ENCODE measurements at regions not wholly inside any gene's neighbourhood (a gene's known extent, or its start where the extent isn't known, plus 50 kb on each side); places are given as distances from the start of the nearest gene placed in this dataset.
"Not testable (repeated sequence)": the region's sequence is repeated elsewhere in the genome, so short reads cannot be mapped to it uniquely, and the experiment has no call there.

GRCh38 chr6:169866140-169866534 lies 114.7 kb downstream of the ERMARD start:
- DNase-seq, result no peak

- DNase-seq, result no peak
Observed at GRCh38 chr6:169865346-169866139, 114.1 kb downstream of the ERMARD start.

- no peak for DNase-seq
Observed at GRCh38 chr6:169864148-169865020, 113.0 kb downstream of the ERMARD start.

- no peak for DNase-seq
Observed at GRCh38 chr6:169863710-169864109, 112.3 kb downstream of the ERMARD start.

GRCh38 chr6:169862892-169863525 lies 111.6 kb downstream of the ERMARD start:
- no peak for DNase-seq

- DNase-seq, result no peak
Observed at GRCh38 chr6:169862043-169862891, 110.8 kb downstream of the ERMARD start.

- DNase-seq, result no peak
Observed at GRCh38 chr6:169861431-169862042, 110.1 kb downstream of the ERMARD start.

- DNase-seq, result no peak
Observed at GRCh38 chr6:169859978-169860703, 108.7 kb downstream of the ERMARD start.

- DNase-seq, result no peak
Observed at GRCh38 chr6:169859401-169859977, 108.1 kb downstream of the ERMARD start.

- no peak for DNase-seq
Observed at GRCh38 chr6:169858935-169859351, 107.5 kb downstream of the ERMARD start.

- DNase-seq, result no peak
Observed at GRCh38 chr6:169858293-169858934, 107.0 kb downstream of the ERMARD start.

GRCh38 chr6:169857343-169858292 lies 106.2 kb downstream of the ERMARD start:
- DNase-seq, result no peak

- DNase-seq, result not testable (repeated sequence)
Observed at GRCh38 chr6:169856442-169857342, 105.3 kb downstream of the ERMARD start.

- no peak for DNase-seq
Observed at GRCh38 chr6:169854813-169855212, 103.4 kb downstream of the ERMARD start.

- no peak for DNase-seq
Observed at GRCh38 chr6:169854083-169854725, 102.8 kb downstream of the ERMARD start.
